NCI-H146 (cell line): ENCODE measurements at regions not wholly inside any gene's neighbourhood (a gene's known extent, or its start where the extent isn't known, plus 50 kb on each side); places are given as distances from the start of the nearest gene placed in this dataset.

Experiments
- DNase-seq: peaks from one replicate; lab custom pipeline; 2025; lab: John Stamatoyannopoulos, UW

DNA sequence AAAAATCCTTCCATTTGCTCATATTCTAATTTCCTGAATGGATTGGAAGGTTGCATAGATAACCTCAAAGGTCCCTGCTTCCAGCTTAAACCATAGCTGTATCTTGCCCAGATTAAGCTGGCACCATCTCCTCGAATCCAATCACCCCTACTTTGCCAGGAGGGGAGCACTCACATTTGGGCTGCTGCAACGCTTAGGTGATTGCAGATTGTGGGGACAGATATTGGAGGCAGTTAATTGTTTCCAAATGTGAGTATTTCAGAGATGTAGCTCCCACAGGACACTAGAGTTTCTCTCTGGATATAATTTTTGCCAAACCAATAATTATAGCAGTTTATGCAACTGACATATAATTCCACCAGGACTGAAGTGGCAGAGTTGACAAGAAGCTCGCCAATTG lies 53.5 kb upstream of the ACSL1 start:
- DNase-seq: no peak

DNA sequence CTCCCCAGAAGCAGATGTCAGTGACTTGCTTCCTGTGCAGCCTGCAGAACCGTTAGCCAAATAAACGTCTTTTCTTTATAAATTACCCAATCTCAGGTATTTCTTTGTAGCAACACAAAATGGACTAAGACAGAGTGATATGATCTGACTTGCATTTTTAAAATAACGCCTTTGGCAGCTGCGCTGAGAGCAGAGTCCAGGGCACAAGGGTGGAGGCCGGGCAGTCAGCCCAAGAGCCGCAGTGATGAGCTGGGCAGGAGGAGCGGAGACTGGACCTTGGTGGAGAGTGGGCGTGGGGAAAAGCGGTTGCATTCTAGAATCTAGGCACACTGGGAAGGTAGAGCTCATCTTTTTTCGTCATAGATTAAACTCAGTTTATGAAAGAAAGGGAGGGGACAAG lies 56.5 kb upstream of the ACSL1 start:
- DNase-seq: no peak

DNA sequence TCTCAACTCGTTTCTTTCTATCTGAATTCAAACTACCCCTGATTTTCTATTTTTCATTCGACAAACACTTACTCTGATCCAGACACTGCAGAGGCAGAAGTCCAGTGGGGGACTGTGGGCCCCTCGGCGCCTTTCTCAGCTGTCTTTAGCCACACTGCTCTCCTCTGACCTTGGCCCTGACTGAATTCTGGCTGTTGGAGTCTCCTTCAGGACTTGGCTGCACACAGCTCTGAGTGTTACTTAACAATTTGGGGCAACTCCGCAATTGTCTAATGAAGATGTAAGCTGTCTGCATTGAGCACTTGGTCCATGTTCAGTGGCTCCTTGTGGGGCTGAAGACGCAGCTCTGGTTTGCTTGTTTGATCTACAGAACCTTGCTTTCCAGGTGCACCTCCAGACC lies 57.3 kb upstream of the ACSL1 start:
- no peak for DNase-seq

DNA sequence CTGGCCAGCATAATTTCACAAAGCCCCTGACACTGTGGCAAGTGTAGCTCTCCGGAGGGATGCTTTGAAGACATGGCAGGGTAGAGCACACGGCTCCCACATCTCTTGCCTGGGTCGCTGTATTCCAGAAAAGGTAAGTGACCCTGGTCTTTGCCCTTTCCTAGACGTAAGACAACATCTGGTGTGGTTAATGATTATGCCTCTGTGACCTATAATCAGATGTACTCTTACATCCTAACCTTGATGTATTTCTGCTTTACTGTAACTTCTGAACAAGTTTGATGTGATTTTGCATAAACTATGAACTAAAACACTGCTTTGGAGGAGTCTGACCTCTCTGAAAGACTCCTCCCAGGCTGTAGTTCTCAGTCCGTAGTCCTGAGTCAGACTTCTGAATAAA lies 59.1 kb upstream of the ACSL1 start:
- DNase-seq: no peak

DNA sequence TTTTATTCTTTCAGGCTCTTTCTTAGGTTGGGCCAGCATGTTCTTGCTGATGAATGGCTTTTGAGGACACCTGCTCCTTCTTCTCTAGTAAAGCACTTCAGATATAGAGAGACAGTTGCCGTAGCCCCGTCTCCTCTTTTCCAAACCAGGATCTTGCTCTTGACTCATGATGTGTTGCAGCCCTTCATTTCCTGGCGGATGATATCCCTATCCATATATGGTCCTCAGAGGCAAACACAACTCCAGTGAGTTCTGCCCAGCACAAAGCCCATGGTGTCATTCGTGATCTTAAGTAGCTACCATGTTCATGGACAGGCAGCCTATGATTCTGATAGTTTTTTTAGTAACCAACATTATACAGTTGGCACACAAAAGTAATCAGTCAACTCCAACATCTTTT lies 59.8 kb upstream of the ACSL1 start:
- DNase-seq: no peak

DNA sequence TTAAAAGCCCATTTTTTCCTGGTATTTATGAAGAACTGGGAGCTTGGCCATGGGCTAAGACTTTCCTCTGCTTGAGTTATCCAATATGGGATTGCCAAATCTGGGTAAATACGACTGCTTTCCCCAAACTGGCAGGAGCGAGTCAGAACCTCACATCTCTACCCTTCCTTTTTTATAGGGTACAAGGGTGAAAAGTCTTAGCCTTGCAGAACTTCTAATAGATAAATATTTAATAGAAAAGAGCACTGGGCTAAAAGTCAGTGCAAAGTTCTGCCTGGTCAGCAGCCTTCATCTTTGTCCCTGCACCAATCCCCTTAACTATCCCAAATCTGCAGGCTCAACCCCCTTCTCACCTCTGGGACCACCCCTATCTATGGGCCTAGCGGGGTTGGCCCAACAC lies 61.6 kb upstream of the ACSL1 start:
- no peak for DNase-seq

DNA sequence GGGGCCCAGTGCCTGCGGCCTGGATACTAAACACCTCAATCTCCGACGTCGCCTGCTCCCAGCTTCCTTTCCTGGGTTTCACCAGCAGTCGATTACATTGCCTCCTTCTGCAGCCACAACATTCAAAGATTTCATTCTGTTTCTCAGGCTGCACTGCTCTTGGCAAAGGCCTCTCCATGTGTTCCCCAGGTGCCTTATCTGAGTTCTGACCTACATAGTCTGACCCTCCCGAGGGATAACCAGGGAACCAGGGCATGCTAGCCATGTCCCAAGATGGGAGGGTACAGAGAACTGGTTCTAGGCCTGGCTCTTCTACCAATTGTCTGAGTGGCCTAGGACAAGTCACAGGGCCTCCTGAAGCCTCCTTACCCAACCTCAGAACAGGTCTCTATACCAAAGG lies 62.2 kb upstream of the ACSL1 start:
- DNase-seq: no peak

DNA sequence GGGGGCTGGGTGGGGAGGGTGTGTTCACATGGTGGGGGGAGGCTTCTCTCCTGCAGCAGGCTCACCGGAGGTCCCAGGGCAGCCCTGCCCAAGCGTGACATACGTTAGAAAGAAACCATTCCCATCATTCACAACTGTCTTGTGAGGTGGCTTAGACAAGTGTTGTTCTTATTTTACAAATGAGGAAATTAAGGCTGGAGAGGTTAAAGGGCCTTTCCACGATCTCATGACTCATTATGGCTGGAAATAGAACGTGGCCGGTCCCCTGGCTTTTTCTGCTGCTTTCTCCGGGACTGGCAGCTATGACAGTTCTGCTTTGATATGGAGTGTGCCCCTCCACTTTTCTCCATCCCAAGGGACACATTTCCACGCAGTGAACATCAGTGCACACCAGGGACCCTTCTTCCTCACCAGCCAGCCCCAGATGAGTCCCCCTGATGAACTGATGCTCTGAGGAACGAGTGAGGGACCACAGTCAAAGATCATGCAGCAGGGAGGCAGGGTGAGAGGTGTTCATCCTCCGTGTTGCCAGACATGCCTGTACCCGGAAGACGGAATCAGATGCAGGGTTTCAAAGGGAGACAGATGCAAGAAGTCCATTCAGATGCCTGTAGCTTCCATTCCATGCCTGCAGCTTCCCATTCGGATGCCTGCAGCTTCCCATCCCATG lies 64.0 kb upstream of the ACSL1 start:
- DNase-seq: no peak

DNA sequence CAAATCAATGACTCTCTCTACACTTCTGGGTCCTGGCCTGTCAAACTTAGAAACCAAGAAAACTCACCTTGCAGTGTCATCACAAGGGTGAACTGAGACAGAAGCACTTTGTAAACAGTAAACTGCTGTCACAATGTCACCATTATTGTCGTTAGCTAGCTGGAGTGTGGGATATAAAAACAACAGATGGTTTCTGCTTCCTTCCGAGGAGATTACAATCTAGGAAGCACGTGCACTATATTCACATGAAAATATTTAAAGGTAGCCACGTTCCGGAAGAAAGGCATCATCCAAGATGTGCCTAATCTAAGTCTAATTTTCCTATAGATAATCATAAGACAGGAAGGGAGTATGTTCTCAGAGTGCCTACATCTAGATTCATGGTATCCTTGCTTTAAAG lies 64.7 kb upstream of the ACSL1 start:
- DNase-seq: no peak

DNA sequence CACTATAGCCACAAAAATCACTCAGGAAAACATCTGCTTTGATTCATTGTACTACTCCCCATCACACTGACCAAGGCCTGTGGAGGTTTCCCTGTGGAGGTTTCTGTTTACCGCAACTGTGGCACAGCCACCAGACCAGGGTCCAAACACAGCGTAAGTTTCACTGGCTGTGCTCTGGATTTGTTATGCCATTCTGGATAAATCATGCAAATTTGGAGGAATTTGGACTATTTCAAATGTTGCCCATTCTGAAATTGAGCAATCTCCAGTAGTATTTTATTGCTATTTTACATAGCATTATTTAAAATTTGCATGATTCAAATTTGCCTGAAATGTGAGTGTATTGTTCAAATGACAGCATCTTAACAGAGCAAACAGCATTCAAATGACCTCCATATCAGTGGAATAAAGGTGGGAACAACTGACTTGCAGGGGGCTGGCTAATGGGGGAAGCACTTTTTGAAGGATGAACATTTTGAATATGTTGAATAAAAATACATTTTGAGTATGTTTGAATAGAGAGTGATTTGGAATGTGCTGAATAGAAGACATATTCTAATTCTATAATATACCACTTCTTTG lies 66.1 kb upstream of the ACSL1 start:
- no peak for DNase-seq

DNA sequence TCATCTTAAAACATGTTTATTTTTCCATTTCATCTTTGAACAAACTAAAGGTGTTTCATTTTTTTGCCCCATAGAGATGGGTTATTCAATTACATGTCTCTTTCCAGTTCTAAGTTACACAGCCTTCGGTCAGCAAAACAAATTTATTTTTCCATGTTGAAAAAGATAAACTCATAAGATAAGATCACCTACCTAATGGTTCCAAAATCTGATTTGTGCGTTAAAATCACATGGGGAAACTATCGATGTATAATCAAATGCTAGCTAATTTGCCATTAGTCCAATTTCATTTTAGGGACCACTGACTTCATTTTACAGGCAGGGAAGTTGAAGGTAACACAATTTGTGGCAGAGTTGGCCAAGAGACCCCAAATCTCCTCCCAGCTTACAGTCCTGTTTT lies 67.2 kb upstream of the ACSL1 start:
- DNase-seq: no peak

DNA sequence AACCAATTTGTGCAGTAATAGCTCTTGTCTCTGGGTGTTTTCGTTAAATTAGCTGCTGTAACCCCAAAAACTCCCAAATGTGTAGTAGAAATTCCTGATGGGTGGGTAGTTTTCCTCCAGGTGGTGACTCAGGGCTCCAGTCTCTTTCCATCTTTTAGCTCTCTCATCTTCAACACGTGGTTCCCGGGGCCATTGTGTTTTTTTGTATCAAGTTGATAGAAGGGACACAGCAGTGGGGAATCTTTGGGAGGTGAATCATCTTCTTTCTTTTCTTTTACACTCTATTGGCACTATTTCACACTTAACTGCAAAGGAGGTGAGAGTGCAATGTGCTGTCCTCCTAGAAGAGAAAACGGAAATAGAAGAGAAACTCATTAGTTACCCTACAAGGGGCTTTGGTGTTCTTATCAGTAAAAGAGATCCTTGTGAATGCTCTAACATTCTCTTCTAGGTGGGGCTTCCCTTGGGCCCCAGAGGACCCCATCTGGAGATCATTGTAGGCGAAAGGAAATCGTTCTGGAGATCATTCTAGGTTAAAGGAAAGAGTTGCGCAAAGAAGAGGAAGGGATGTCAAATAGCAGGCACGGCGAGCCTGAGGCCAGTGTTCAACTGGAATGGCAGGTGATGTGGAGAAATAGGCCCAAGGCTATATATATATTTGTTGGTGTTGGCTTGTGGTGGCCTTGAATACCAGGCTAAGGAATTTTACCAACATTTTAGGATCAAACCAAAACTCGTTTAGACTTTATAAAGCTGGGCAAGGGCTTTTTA lies 68.2 kb upstream of the ACSL1 start:
- no peak for DNase-seq

DNA sequence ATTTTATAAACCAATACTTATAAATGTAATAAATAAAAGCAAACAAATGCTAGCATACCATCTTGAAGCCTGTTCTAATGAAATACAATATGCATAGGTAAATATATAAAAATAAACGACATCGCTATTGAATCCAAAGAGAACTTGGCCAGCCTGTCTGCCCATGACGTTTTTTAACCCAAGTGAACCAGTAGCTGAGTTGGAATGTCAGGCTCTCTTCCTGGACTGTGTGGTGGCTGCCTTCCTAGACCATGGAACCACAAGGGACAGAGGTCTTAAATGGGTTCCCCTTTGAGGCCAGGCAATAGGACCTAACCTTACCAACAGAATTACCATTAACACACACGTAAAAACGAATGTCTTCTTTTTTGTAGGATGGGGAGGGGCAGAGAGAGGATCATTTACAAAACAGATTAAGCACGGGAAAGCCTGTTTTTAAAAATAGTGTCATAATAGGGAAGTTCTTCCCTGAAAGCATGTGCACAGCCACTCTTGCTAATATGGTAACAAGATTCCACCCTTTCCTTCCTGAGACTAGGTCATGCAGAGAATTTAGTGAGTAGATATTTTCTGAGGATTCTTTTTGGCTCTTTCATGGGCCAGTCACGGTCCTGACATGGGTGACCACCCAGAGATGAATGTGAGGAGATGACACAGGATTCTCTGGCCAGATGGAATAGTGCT lies 69.4 kb upstream of the ACSL1 start:
- no peak for DNase-seq

DNA sequence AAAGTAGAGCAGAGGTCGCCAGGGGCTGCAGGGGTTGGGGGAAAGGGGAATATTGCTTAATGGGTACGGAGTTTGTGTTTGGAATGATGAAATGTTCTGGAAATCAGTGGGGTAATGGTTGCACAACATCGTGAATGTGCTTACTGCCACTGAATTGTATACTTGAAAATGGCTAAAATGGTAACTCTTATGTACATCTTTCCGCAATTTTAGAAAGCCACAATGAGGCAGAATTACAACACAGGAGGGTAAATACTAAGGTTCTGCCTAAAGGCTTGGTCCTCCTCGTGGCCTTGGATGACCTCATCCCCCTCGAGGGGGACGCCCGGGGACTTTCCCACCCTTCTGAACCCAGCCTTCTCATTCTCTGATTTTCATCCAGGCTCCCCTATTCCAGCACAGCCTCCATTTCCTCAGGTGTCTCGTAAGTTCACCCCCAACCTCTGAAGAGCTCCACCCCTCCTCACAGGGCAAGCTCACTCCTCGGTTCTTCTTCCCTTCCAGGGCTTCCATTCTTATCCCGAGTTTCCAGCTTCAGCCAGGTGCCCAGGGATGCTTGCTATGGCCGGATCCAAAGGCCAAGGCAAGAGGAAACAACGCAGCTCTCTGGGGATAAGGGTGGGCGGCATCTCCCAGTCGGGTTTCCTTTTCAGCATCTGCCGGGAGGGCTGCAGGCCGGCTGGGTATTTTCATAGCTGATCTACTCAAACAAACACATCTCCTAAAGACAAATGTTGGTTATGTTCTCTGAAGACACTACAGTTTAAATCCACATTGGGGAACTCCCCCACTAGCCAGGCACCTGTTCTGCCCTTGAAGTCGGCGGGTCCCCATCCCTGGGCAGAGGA lies 71.3 kb upstream of the ACSL1 start:
- no peak for DNase-seq

DNA sequence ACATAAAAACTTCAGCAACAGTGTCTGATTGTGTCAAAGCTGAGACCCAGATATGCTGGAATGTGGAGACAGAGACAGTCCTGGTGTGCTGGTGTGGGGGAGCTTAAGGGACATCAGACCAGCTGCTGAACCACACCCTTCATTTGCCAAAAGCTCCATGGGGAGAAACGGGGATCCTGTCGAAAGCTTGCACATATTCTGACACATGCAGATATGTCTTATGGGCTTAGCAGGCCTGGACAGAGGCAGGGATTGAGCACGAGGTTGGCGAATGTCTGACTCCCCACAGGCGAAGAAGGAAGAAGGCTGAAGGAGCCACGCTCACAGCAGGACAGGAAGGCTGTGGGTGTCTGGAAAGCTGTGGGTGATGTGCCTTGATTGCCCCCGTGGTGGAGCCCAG lies 72.1 kb upstream of the ACSL1 start:
- DNase-seq: no peak

DNA sequence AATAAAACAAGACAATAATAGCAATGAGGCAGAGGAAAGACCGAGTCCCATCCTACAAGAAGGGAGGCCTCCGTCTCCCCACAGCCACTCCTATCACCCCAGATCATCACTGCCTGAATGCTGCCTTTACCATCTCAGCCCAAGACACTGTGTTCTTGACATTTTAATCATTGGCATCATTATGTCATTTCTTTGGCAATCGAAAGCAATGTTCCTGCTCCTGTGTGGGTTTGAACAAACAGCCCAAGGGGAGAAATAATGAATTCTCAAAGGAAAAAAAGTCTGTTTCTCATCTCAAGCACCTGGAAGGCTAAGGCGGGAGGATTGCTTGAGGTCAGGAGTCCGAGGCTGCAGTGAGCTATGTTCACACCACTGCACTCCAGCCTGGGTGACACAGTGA lies 73.0 kb upstream of the ACSL1 start:
- no peak for DNase-seq

DNA sequence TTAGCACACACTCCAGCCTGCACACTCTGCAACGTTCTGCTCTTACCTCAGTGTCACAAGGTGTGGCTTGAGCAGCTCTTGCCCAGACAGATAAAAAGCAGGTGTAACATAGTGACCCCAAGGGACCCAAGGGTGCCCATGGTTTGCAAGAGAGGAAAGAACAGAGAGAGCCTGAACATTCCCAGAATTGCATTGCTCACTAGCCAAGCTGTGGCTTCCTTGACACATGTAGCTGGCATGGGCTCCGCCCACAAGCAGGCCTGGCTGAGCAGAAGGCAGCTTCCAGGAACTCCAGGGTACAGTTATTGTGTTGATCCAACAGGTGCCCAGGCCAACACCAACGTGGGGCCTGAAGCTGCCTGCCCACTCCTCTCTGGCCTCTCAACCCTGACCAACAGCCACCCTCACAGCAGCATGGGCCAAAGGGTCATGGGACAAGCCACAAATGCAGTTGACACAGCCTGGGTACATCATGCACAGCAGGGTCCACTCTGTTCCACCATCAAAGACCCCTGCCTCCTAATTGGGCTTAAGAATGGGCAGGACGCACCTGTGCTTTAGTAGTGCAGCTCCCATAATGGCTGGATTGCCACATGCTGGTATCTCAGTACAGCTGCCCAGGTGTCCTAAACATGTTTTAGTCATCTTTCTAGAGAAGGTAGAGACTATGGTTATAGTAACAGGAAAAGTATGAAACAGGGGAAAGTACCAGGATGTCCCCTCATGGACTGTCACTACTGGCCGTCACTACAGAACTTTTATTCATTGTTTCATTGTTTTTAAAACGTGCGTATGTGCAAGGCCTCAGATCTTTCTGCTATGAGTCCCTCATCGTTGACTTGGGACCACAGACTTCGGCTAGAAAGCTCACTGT lies 73.7 kb upstream of the ACSL1 start:
- no peak for DNase-seq

DNA sequence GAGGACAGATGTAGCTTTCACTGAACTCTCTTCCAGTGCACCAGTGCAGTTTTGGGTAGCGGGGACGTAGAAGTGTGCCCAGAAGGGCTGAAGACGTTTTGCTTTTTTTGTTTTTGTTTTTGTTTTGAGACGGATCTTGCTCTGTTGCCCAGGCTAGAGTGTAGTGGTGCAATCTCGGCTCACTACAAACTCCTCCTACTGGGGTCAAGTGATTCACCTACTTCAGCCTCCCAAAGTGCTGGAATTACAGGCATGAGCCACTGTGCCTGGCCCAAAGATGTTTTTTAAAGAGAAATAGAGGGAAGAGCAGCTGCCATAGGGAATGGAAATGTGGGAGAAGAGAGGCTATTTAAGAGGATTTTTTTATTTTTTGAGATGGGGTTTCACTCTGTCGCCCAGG lies 74.4 kb upstream of the ACSL1 start:
- no peak for DNase-seq

DNA sequence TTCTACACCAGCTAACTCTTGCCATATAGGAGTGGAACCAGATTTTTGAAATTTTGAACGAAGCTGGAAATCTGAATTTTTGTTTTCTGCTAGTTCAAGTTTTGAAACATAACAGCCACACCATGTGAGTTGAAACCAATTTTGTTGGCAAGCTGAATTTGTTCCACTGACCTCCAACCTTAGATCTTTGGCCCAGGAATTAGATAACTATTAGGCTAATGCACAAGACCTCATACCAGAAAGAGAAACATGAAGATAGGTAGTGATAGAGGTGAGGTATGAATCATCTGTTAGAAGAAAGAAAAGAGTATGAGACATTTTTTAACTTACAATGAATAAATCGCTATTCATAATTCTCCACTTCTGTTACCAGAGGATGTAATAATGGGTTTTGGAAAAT lies 76.8 kb upstream of the ACSL1 start:
- no peak for DNase-seq

DNA sequence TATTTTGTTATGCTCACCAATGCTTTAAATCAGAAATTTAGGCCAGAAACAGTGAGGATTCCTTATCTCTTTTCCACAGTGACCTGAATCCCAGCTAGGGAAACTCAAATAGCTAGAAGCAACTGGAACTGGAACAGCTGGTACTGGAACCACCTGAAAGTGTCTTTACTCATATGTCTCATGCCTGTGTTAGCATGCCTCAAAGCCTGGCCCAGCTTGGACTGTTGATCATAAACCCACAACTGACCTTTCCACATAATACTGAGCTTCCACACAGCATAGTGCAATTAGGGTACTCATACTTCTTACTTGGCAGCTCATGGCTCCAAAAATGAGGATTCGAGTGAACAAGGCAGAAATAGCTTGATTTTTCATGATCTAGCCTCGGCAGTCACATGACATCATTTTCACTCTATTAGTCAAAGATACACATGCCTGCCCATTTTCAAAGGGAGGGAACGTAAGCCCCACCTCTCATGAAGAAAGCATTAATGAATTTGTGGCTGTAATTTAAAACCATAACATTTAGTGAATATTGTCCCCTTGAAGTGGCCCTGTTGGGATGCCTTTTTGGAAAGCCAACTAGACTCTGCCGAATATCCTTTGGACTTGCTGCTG lies 80.8 kb upstream of the ACSL1 start:
- no peak for DNase-seq

DNA sequence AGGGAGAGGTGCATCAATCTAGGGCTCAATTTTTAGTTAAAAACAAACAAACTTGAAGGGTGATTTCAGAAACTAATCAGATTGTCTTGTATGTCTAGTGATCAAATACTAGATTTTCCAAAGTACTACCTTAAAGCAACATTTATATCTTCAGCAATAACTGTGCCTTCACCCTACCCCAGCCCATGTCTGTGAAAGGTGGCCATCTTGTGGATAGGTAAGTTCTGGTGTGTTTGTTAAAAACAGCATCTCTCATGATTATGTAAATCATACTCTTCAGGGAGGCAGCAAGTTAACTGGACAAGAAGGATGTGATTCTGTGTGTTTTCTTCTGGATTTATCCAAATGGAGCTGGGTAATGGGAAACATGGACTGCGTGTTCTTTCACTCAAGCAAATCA lies 81.4 kb upstream of the ACSL1 start:
- no peak for DNase-seq
